ENCODE measurements at regions not wholly inside any gene's neighbourhood (a gene's known extent, or its start where the extent isn't known, plus 50 kb on each side); places are given as distances from the start of the nearest gene placed in this dataset.

DNA sequence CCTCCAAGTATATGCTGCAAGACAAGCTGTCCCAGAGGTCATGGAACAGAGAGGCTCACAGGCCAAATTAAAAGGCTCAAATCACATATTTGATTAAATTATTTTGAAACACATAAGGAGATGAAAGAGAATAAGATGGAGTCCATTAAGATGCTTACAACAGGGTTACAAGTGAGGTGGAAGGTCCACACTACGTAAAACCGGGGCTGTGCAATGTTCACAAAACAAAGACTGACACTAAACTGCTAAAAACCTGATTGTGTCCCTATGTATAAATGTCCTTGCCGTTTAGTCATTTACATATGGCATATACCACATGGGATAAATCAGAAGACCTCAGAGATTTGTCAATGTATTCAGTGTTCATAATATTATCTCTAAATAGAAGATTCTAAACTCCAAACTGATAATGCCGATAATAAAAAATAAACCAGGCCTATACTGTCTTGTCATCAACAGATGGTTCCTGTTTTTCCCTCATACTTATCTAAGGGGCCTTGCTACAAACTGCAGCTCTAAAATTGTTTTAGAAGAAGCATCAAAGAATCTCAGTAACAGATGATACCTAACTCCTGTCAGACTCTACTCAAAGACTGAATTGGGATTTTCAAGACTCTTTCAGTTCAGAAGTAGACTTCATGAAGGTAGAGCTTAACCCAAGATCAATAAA, 51.8 kb upstream of the RIPOR2 start:
- H3K27me3 ChIP-seq (ENCODE audit: control insufficient read depth, insufficient read depth, low read length) = no peaks in the 10 kb centered on the region
- no peaks in the 10 kb centered on the region for H3K9me3 ChIP-seq (ENCODE audit: control insufficient read depth, low read depth, low read length)
- H3K4me3 ChIP-seq (ENCODE audit: low read length) = no peak overlapping the region
- DNase-seq = no peak
- no peak overlapping the region for H3K27ac ChIP-seq (ENCODE audit: low read length)
- no peaks in the 10 kb centered on the region for H3K4me1 ChIP-seq (ENCODE audit: control insufficient read depth, insufficient read depth, low read length)
- no CpG with 5 or more reads among the region's 4 CpGs for WGBS (ENCODE audit: insufficient coverage, low lambda C conversion rate)
- H3K36me3 ChIP-seq (ENCODE audit: control insufficient read depth, insufficient read depth, low read length) = no peaks in the 10 kb centered on the region

DNA sequence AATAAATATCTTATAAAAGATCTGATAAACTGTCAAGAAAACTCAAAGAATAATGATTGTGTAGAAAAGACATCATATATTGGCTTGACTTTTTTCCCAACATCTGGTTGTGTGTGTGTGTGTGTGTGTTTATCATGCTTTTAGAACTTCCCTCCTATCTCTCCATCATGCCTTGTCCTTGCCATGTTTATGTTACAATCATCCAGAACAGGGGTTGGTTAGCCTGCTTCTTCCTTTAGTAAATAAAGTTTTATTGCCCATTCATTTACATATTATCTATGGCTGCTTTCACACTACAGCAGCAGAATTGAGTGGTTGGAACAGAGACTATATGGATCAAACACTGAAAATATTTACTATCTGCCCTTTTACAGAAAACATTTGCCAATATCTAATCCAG, 52.8 kb upstream of the RIPOR2 start:
- Histone ChIP-seq H3K27me3 (ENCODE audit: control insufficient read depth, insufficient read depth, low read length) (no peaks in the 10 kb centered on the region), H3K27ac (ENCODE audit: low read length) (no peak overlapping the region), H3K4me1 (ENCODE audit: control insufficient read depth, insufficient read depth, low read length) (no peaks in the 10 kb centered on the region), H3K9me3 (ENCODE audit: control insufficient read depth, low read depth, low read length) (no peaks in the 10 kb centered on the region), H3K4me3 (ENCODE audit: low read length) (no peak overlapping the region), H3K36me3 (ENCODE audit: control insufficient read depth, insufficient read depth, low read length) (no peaks in the 10 kb centered on the region)
- DNase-seq = no peak

DNA sequence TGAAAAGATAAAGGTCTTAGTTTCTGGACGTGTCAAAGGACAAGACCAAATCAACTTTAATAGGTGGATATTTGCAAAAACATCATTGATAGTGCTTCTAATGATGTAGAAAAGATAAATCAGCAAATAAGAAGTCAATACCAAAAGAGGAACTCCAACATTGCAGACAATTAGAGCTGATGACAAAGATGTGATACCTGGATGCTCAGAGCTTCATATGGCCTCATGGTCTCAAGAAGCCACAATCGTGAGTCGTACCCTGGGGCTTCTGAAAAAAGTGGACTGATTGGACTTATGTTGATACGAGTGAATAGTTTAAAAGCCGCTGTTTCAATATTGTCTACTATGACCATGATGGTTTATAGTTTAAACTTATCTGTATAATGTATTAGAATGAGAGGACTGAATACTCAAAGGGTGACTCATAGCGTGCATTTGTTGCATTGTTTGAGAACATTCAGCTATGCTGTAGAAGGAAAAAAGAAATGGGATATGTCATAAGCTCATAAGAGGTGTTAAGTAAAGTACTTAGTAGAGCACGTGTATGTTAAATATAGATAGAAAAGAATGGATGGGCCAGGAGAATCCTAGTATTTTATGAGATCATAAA, 54.6 kb upstream of the RIPOR2 start:
- WGBS (ENCODE audit: insufficient coverage, low lambda C conversion rate) = 90% methylated on average over 2 of the region's 7 CpGs
- no peaks in the 10 kb centered on the region for H3K9me3 ChIP-seq (ENCODE audit: control insufficient read depth, low read depth, low read length)
- H3K4me3 ChIP-seq (ENCODE audit: low read length) = no peak overlapping the region
- H3K36me3 ChIP-seq (ENCODE audit: control insufficient read depth, insufficient read depth, low read length) = no peaks in the 10 kb centered on the region
- no peak for DNase-seq
- H3K4me1 ChIP-seq (ENCODE audit: control insufficient read depth, insufficient read depth, low read length) = no peaks in the 10 kb centered on the region
- H3K27me3 ChIP-seq (ENCODE audit: control insufficient read depth, insufficient read depth, low read length) = no peaks in the 10 kb centered on the region
- H3K27ac ChIP-seq (ENCODE audit: low read length) = no peak overlapping the region

DNA sequence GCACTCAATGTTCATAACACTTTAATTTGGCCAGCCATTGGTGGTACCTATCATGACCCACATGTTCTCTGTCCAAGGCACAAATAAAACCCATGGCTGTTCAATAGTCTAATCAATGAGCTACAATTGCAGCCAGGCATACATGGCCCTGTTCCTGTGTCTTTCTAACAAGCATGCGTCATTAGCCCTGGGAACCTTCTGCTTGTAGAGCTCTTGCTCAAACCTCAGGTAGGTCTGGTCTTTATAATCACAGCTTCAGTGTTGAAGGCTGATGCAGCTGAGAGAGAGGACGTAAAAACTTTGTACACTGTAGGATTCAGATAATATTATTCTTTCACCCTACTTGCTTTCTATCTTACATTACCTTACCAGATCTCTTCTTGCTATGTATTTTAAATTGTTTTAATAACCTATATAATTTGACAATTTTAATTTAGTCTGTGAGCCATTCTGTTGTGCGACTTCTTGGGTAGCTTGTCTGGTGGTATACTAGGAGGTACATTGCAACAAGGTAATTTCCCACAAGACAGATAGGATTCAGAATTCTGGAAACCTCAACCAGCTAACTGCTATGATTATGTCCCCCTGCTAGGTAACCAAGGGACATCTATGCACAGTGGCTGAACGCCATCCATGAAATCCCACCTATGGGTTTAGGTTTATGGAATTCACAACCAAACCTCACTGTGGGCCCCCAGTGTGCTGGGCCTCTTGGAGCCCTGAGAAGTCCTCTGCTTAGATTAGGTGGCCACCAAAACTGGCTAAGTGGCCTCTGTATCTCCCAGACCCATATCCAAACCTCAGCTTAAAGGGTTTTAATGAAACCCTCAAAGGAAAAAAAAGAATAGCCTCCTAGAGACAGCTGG, 55.4 kb upstream of the RIPOR2 start:
- DNase-seq = no peak
- no CpG with 5 or more reads among the region's 4 CpGs for WGBS (ENCODE audit: insufficient coverage, low lambda C conversion rate)
- Histone ChIP-seq H3K36me3 (ENCODE audit: control insufficient read depth, insufficient read depth, low read length) (no peaks in the 10 kb centered on the region), H3K27me3 (ENCODE audit: control insufficient read depth, insufficient read depth, low read length) (no peaks in the 10 kb centered on the region), H3K27ac (ENCODE audit: low read length) (no peak overlapping the region), H3K4me1 (ENCODE audit: control insufficient read depth, insufficient read depth, low read length) (no peaks in the 10 kb centered on the region), H3K4me3 (ENCODE audit: low read length) (no peak overlapping the region), H3K9me3 (ENCODE audit: control insufficient read depth, low read depth, low read length) (no peaks in the 10 kb centered on the region)

DNA sequence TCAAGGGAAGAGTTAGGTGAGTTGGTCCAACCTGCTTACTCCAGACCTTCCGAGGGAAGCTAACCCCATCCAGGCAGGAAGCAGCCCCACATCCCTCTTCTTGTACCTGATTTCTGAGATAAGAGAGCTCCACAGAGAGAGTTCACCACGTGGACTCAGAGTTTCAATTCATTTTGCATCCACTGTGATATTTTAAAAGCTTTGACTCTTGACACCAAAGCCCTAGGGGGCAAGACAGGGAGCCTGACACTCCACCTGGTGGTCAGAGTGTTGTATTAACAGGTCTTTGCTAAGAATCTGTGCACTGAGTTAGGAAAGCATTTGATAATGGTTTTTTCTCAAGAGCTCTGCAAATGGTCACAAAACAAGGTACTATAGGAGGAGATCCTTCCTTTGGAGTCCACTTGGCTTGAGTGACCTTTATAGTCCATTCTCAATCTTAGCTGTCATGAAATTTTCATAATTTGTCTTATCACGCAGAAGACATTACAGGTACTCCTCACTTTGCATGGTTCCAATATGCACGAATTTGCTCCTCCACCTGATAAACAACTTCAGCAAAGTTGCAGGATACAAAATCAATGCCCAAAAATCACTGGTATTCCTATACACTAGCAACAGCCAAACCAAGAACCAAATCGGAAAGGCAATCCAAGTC, 56.2 kb upstream of the RIPOR2 start:
- no CpG with 5 or more reads among the region's 5 CpGs for WGBS (ENCODE audit: insufficient coverage, low lambda C conversion rate)
- Histone ChIP-seq H3K27ac (ENCODE audit: low read length) (no peak overlapping the region), H3K9me3 (ENCODE audit: control insufficient read depth, low read depth, low read length) (no peaks in the 10 kb centered on the region), H3K36me3 (ENCODE audit: control insufficient read depth, insufficient read depth, low read length) (no peaks in the 10 kb centered on the region), H3K27me3 (ENCODE audit: control insufficient read depth, insufficient read depth, low read length) (no peaks in the 10 kb centered on the region), H3K4me3 (ENCODE audit: low read length) (no peak overlapping the region), H3K4me1 (ENCODE audit: control insufficient read depth, insufficient read depth, low read length) (peaks cover 4% of the 10 kb centered on the region)
- DNase-seq = peak in 1 of 2 donors; percentile 35

DNA sequence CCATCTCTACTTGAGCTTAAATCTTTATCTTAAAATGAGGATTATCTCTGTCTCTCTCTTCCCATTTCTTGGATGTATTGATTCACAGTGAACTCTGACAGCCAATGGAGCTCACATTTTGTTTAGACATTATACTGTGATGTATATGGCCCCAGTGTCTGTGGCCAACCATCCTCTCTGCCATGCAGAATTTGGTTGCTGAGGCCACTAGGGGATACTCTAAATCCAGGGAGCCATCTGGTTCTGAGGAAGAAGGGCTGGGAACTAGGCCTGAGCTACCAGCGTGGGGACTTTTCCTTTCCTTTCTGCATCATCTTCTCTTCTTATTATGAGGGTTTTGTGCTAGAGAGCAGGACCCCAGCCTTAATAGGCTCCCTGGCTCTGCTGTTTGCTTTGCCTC, 59.1 kb upstream of the RIPOR2 start:
- H3K27me3 ChIP-seq (ENCODE audit: control insufficient read depth, insufficient read depth, low read length) = no peaks in the 10 kb centered on the region
- WGBS (ENCODE audit: insufficient coverage, low lambda C conversion rate) = no CpG with 5 or more reads among the region's 1 CpG

DNA sequence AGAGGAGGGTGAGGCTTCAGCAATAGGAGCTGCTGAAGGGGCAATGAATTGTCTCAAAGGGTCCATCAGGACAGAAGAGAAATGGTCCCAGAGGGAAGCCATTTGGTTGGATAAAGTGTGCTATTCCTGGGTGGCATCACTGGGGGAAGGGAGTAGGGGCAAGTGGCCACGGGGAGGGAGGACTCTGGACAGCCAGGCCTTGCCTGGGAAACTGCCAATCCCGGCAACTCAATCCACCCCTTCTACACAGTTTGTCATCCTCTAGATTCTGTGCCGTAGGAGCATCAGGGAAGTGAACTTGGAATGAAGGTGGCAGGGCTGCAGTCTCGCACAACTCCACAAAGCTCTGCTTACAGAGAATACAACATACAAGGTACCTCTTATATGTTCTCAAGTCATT, 59.5 kb upstream of the RIPOR2 start:
- Histone ChIP-seq H3K9me3 (ENCODE audit: control insufficient read depth, low read depth, low read length) (no peaks in the 10 kb centered on the region), H3K27ac (ENCODE audit: low read length) (no peak overlapping the region)

More for the DNA sequence above, 59.1 kb upstream of the RIPOR2 start:
- DNase-seq = no peak
- Histone ChIP-seq H3K4me3 (ENCODE audit: low read length) (no peak overlapping the region), H3K9me3 (ENCODE audit: control insufficient read depth, low read depth, low read length) (no peaks in the 10 kb centered on the region), H3K27ac (ENCODE audit: low read length) (no peak overlapping the region), H3K36me3 (ENCODE audit: control insufficient read depth, insufficient read depth, low read length) (no peaks in the 10 kb centered on the region), H3K4me1 (ENCODE audit: control insufficient read depth, insufficient read depth, low read length) (peaks cover 4% of the 10 kb centered on the region)

DNA sequence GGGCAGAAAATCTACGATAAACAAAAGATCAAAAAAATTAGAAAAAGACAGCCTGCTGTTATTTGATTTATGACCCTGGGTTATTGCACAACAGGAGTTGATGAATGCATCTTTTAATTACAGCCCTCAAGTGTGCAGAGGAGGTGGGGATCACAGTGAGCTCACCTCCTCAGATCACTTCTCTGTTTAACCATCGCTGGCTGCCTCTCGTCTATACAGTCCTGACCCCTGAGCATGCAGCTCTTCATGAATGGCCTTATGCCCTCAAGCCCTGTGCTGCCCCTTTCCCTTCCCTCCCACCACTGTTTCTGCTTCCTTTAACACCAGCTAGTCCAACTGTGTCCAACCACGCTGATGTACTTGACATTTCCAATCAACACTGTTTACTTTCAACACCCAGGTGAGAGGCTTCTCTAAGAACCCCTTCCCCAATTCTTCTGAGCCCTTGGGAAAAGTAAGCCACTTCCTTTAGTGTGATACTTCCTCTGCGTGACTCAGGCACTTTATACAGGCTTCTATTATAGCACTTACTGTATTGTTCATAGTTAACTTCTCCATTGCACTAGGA, 60.6 kb upstream of the RIPOR2 start:
- H3K27ac ChIP-seq (ENCODE audit: low read length) = no peak overlapping the region
- H3K4me3 ChIP-seq (ENCODE audit: low read length) = no peak overlapping the region
- no CpG with 5 or more reads among the region's 5 CpGs for WGBS (ENCODE audit: insufficient coverage, low lambda C conversion rate)
- H3K4me1 ChIP-seq (ENCODE audit: control insufficient read depth, insufficient read depth, low read length) = peaks cover 4% of the 10 kb centered on the region
- H3K27me3 ChIP-seq (ENCODE audit: control insufficient read depth, insufficient read depth, low read length) = no peaks in the 10 kb centered on the region
- H3K9me3 ChIP-seq (ENCODE audit: control insufficient read depth, low read depth, low read length) = no peaks in the 10 kb centered on the region
- DNase-seq = peak; percentile 12 to 40
- H3K36me3 ChIP-seq (ENCODE audit: control insufficient read depth, insufficient read depth, low read length) = no peaks in the 10 kb centered on the region

More for the DNA sequence above, 59.5 kb upstream of the RIPOR2 start:
- no CpG with 5 or more reads among the region's 4 CpGs for WGBS (ENCODE audit: insufficient coverage, low lambda C conversion rate)
- Histone ChIP-seq H3K36me3 (ENCODE audit: control insufficient read depth, insufficient read depth, low read length) (no peaks in the 10 kb centered on the region), H3K27me3 (ENCODE audit: control insufficient read depth, insufficient read depth, low read length) (no peaks in the 10 kb centered on the region), H3K4me1 (ENCODE audit: control insufficient read depth, insufficient read depth, low read length) (peaks cover 4% of the 10 kb centered on the region), H3K4me3 (ENCODE audit: low read length) (no peak overlapping the region)
- no peak for DNase-seq

DNA sequence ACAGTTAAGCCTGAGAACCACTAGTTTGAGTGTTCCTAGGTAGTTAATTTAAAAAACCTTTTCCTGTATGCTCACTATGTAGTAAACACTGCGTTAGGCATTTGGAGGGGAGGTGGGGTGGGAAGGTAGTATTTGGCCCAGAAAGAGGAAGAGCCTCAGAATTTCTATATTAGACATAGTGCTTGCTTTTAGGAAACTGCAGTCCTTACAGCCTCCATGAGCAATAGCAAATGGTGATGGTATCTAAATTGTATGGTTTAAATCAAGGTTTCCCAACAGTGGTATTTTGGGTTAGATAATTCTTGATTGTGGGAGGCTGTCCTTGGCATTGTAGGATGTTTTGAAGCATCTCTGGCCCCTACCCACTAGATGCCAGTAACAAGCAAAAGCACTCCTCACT, 61.5 kb upstream of the RIPOR2 start:
- no peaks in the 10 kb centered on the region for H3K27me3 ChIP-seq (ENCODE audit: control insufficient read depth, insufficient read depth, low read length)
- H3K27ac ChIP-seq (ENCODE audit: low read length) = no peak overlapping the region
- H3K4me1 ChIP-seq (ENCODE audit: control insufficient read depth, insufficient read depth, low read length) = peaks cover 4% of the 10 kb centered on the region
- H3K4me3 ChIP-seq (ENCODE audit: low read length) = no peak overlapping the region
- WGBS (ENCODE audit: insufficient coverage, low lambda C conversion rate) = no CpG with 5 or more reads among the region's 1 CpG
- DNase-seq = no peak
- no peaks in the 10 kb centered on the region for H3K36me3 ChIP-seq (ENCODE audit: control insufficient read depth, insufficient read depth, low read length)
- H3K9me3 ChIP-seq (ENCODE audit: control insufficient read depth, low read depth, low read length) = no peaks in the 10 kb centered on the region

DNA sequence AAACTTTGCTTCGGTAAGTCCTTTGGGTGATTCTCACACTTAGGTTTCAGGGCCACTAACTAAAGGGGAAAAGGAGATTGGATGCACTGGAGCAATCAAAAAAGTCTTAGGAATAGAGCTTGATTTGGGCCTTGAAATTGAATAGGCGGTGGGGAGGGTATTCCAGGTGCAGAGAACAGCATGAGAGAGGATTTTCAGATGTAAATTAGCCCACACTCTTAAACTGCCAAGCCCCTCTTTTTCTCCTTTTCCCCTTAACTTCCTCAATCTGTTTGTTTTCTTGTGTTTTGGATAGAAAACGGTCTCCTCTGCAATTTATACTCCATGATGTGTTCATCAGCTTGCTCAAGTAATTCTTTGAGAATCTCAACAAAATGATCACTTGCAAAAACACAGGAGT, 62.1 kb upstream of the RIPOR2 start:
- DNase-seq = no peak
- Histone ChIP-seq H3K27ac (ENCODE audit: low read length) (no peak overlapping the region), H3K4me1 (ENCODE audit: control insufficient read depth, insufficient read depth, low read length) (peaks cover 4% of the 10 kb centered on the region), H3K9me3 (ENCODE audit: control insufficient read depth, low read depth, low read length) (no peaks in the 10 kb centered on the region), H3K36me3 (ENCODE audit: control insufficient read depth, insufficient read depth, low read length) (no peaks in the 10 kb centered on the region), H3K4me3 (ENCODE audit: low read length) (no peak overlapping the region), H3K27me3 (ENCODE audit: control insufficient read depth, insufficient read depth, low read length) (no peaks in the 10 kb centered on the region)
- WGBS (ENCODE audit: insufficient coverage, low lambda C conversion rate) = 71% methylated on average over 1 of the region's 3 CpGs

Data from large intestine (tissue), 3 donors.